Stomach (tissue), 8 donors: ENCODE measurements at regions not wholly inside any gene's neighbourhood (a gene's known extent, or its start where the extent isn't known, plus 50 kb on each side); places are given as distances from the start of the nearest gene placed in this dataset.

Experiments used
- DNase-seq, 2 donors: peaks; one replicate each; pipeline versions ENCODE4 v3.0.0 to v3.0.0-alpha.2; 2013 to 2019
- H3K27ac ChIP-seq, 5 donors: fragments of 200-600 bp in 4 of 5; sonication (generic) in 4 of 5; one replicate each; pipeline ENCODE4 v1.5.1; 2013 to 2019; ENCODE audit warnings: mild to moderate bottlenecking in 1 of 5, moderate library complexity in 1 of 5
- H3K27me3 ChIP-seq, 3 donors: fragments of 200-600 bp; sonication (generic); one replicate each; pipeline ENCODE4 v1.5.1; 2017 to 2019; ENCODE audit warnings: mixed run types in 1 of 3
- H3K36me3 ChIP-seq, 4 donors: fragments of 200-600 bp; sonication (generic); 1 replicate in 3 of 4; 2 replicates in 1 of 4; pipeline ENCODE4 v1.5.1; 2016 to 2019
- H3K4me1 ChIP-seq, 4 donors: fragments of 200-600 bp; sonication (generic); one replicate each; pipeline ENCODE4 v1.5.1; 2016 to 2019
- H3K4me3 ChIP-seq, 4 donors: fragments of 200-600 bp; sonication (generic) in 3 of 4; one replicate each; pipeline ENCODE4 v1.5.1; 2016 to 2019; ENCODE audit warnings: mild to moderate bottlenecking in 1 of 4
- H3K9me3 ChIP-seq, 4 donors: fragments of 200-600 bp; sonication (generic); one replicate each; pipeline ENCODE4 v1.5.1; 2016 to 2019
- CTCF ChIP-seq, 7 experiments: fragments of 450-650 bp in 4 of 7; fragments of 200-600 bp in 3 of 7; sonication (generic) in 3 of 7; IDR thresholded peaks; one replicate each; pipeline ENCODE4 v1.5.1; 2016 to 2019; ENCODE audit warnings: antibody characterized with exemption in 7 of 7, control low read depth in 2 of 7, mild to moderate bottlenecking in 1 of 7
- EP300 ChIP-seq: sonication (generic); formaldehyde crosslinking; IDR thresholded peaks from one replicate; pipeline ENCODE4 v1.6.1; 2017; ENCODE audit warnings: antibody characterized with exemption
- POLR2A ChIP-seq, 4 donors: fragments of 450-650 bp; IDR thresholded peaks; one replicate each; pipeline ENCODE4 v1.6.1; 2016; ENCODE audit warnings: antibody characterized with exemption in 4 of 4, control low read depth in 2 of 4, mild to moderate bottlenecking in 1 of 4, moderate library complexity in 1 of 4
- POLR2AphosphoS5 ChIP-seq, 3 donors: sonication (generic); formaldehyde crosslinking; IDR thresholded peaks; one replicate each; pipeline ENCODE4 v1.6.1; 2016; ENCODE audit warnings: antibody characterized with exemption in 3 of 3
- WGBS, 5 donors: extraction: QIAGEN DNeasy Blood & Tissue Kit in 3 of 5; methylation state at CpG; one replicate each; pipeline versions ENCODE4 v1.1.5 to v1.1.7; 2013 to 2018; 5-methylcytosine and 5-hydroxymethylcytosine counted together
- intact Hi-C: fragments of 100-400 bp; cut with DNase I; formaldehyde crosslinking; loops from one replicate; pipeline ENCODE4 v1.15.1; 2023; ENCODE audit warnings: low total_unique reads
- donor health status: healthy with polysubstance abuse.
- donor health status: Bipolar disorder and iron deficiency.
- donor health status: healthy.

DNA sequence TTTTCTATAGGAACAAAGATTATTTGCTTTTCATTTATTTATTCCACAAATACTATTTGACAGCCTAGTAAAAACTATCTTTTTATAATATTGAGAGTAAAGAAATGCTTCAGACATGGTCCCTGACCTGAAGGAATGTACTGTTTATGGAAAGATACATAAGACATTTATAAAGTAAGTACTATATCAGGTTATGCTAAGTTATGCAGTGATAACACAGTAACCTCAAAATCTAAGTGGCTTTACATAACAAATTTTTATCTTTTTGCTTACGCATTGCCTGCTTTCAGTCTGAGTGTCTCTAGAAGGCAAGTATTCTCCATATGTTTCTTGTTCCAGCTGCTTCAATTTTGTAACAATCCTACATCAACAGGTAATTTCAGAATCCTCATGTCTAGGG, 694.0 kb downstream of the SQOR start:
- H3K27me3 ChIP-seq: no peaks in the 10 kb centered on the region
- no peaks in the 10 kb centered on the region for H3K36me3 ChIP-seq
- no peak for TF ChIP-seq CTCF (IDR thresholded peaks at IDR 0.05)
- no peak for TF ChIP-seq POLR2AphosphoS5 (IDR thresholded peaks at IDR 0.05)
- no peak for TF ChIP-seq EP300
- no peak for TF ChIP-seq POLR2A (IDR thresholded peaks at IDR 0.05)
- no peak for DNase-seq
- H3K4me3 ChIP-seq: no peak overlapping the region
- H3K4me1 ChIP-seq: no peaks in the 10 kb centered on the region
- 40 to 81% (median 60%) methylated on average over 1 of the region's 1 CpG for WGBS, 5 donors
- no peaks in the 10 kb centered on the region for H3K9me3 ChIP-seq
- intact Hi-C loops: no loop called here
- no peak overlapping the region for H3K27ac ChIP-seq

DNA sequence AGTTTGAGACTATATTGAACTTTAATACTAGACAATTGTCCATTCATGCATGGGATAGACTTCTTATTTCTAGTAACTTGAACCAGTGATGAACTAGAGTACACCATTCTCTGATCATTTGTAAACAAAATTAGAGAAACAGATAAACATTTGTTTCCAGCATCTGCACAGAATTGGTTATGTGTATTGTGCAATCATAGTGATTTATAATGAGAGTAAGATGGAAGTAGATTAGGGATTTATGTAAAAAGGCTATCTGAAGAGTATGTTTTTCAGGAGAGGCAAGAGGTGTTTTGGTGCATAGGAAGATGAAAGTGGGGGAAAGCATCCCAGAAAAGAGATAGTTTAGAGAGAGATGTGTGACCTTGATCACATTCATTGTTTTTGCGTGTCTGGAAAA, 695.0 kb downstream of the SQOR start:
- H3K9me3 ChIP-seq: no peaks in the 10 kb centered on the region
- 86 to 96% (median 91%) methylated on average over 1 of the region's 1 CpG for WGBS, 5 donors

GRCh38 chr15:46331546-46331945, 696.7 kb downstream of the SQOR start:
- H3K4me1 ChIP-seq: no peaks in the 10 kb centered on the region
- no peaks in the 10 kb centered on the region for H3K27me3 ChIP-seq
- intact Hi-C loops: no loop called here
- DNase-seq: no peak
- TF ChIP-seq POLR2AphosphoS5 (IDR thresholded peaks at IDR 0.05): no peak
- no peak for TF ChIP-seq EP300
- no peak for TF ChIP-seq CTCF (IDR thresholded peaks at IDR 0.05)
- TF ChIP-seq POLR2A (IDR thresholded peaks at IDR 0.05): no peak
- no peak overlapping the region for H3K4me3 ChIP-seq
- no peaks in the 10 kb centered on the region for H3K36me3 ChIP-seq
- H3K27ac ChIP-seq: no peak overlapping the region
- H3K9me3 ChIP-seq: no peaks in the 10 kb centered on the region

More for the DNA sequence above, 695.0 kb downstream of the SQOR start:
- Histone ChIP-seq H3K27me3 (no peaks in the 10 kb centered on the region), H3K4me3 (no peak overlapping the region), H3K27ac (no peak overlapping the region), H3K4me1 (no peaks in the 10 kb centered on the region), H3K36me3 (no peaks in the 10 kb centered on the region)
- intact Hi-C loops: no loop called here
- no peak for DNase-seq
- no peak for TF ChIP-seq POLR2A (IDR thresholded peaks at IDR 0.05)
- TF ChIP-seq EP300: no peak
- TF ChIP-seq POLR2AphosphoS5 (IDR thresholded peaks at IDR 0.05): no peak
- no peak for TF ChIP-seq CTCF (IDR thresholded peaks at IDR 0.05)

GRCh38 chr15:46343196-46343935, 708.5 kb downstream of the SQOR start:
- Histone ChIP-seq H3K9me3 (no peaks in the 10 kb centered on the region), H3K36me3 (no peaks in the 10 kb centered on the region), H3K27ac (no peak overlapping the region), H3K27me3 (no peaks in the 10 kb centered on the region), H3K4me3 (no peak overlapping the region), H3K4me1 (no peaks in the 10 kb centered on the region)
- no peak for TF ChIP-seq EP300
- no peak for TF ChIP-seq POLR2A (IDR thresholded peaks at IDR 0.05)
- no peak for TF ChIP-seq CTCF (IDR thresholded peaks at IDR 0.05)
- TF ChIP-seq POLR2AphosphoS5 (IDR thresholded peaks at IDR 0.05): no peak
- intact Hi-C loops: no loop called here
- WGBS, 5 donors: 66 to 73% (median 69%) methylated on average over 6 to 7 of the region's 7 CpGs
- no peak for DNase-seq
